ENCODE measurements at regions not wholly inside any gene's neighbourhood (a gene's known extent, or its start where the extent isn't known, plus 50 kb on each side); places are given as distances from the start of the nearest gene placed in this dataset.
"Not testable (repeated sequence)": the region's sequence is repeated elsewhere in the genome, so short reads cannot be mapped to it uniquely, and the experiment has no call there.

DNA sequence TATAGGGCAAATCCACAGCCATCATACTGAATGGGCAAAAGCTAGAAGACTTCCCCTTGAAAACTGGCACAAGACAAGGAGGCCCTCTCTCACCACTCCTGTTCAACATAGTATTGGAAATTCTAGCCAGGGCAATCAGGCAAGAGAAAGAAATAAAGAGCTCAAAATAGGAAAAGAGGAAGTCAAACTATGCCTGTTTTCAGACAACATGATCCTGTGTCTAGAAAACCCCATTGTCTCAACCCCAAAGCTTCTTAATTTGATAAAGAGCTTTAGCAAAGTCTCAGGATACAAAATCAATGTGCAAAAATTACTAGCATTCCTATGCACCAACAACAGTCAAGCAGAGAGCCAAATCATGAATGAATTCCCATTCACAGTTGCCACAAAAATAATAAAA, 160.3 kb downstream of the CXXC4 start:
- intact Hi-C loops (cut with DNase I), result no loop called here
- no peaks in the 10 kb centered on the region for H3K36me3 ChIP-seq (replicated peaks in 1 of 2)
- H3K4me1 ChIP-seq (replicated peaks in 1 of 2), result no peaks in the 10 kb centered on the region
- DNase-seq, result no peak
- no peak overlapping the region for H3K27ac ChIP-seq
- no peaks in the 10 kb centered on the region for H3K9me3 ChIP-seq (replicated peaks in 1 of 3)
- TF ChIP-seq, protein P1, sequence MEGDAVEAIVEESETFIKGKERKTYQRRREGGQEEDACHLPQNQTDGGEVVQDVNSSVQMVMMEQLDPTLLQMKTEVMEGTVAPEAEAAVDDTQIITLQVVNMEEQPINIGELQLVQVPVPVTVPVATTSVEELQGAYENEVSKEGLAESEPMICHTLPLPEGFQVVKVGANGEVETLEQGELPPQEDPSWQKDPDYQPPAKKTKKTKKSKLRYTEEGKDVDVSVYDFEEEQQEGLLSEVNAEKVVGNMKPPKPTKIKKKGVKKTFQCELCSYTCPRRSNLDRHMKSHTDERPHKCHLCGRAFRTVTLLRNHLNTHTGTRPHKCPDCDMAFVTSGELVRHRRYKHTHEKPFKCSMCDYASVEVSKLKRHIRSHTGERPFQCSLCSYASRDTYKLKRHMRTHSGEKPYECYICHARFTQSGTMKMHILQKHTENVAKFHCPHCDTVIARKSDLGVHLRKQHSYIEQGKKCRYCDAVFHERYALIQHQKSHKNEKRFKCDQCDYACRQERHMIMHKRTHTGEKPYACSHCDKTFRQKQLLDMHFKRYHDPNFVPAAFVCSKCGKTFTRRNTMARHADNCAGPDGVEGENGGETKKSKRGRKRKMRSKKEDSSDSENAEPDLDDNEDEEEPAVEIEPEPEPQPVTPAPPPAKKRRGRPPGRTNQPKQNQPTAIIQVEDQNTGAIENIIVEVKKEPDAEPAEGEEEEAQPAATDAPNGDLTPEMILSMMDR (IDR thresholded peaks at IDR 0.05), result no peak
- TF ChIP-seq POLR2A (IDR thresholded peaks at IDR 0.05), result no peak
- no peak overlapping the region for H3K4me3 ChIP-seq
- no peaks in the 10 kb centered on the region for H3K27me3 ChIP-seq

DNA sequence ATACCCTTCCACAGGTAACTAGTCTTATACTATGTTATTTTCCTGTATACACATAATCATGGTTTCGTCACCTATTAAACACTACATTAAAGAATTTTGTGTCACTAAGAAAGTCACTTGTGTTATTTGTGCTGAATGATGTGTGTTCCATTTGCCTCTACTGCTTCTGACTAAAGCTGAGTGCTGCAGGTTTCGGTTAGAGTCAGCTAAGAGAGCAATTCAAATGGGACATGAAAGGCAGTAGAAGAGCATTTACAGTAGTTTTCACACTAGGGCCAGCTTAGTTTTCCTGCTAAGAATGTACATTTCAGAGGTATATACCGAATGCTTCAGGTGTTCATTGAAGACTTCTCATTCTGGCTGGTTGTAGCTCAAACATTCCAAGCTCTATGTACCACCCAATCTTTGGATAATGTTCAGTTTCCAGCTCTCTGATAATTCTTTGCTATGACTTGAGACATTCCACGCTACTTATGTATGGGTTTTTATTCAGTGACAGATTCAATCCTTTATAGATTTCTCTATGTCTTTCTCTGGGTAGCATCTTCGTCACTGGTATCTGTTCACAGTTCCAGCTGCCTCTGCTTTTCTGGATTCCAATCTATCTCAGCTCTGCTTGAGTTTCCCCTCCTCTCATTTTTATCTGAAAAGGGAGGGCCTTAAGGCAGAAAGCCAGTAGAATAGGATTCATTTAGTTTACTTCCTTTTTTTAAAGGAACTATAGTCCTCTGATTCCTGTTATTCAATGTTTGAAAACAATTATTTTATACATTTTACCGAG, 164.4 kb downstream of the CXXC4 start:
- 56 to 60% (median 57%) methylated on average over 6 of the region's 6 CpGs for WGBS, 4 donors
- H3K36me3 ChIP-seq (replicated peaks in 1 of 2), result no peaks in the 10 kb centered on the region
- DNase-seq, result no peak
- H3K4me1 ChIP-seq (replicated peaks in 1 of 2), result no peaks in the 10 kb centered on the region
- no peak overlapping the region for H3K27ac ChIP-seq
- TF ChIP-seq, protein P1 (IDR thresholded peaks at IDR 0.05), result no peak
- no peak for TF ChIP-seq POLR2A (IDR thresholded peaks at IDR 0.05)
- H3K9me3 ChIP-seq (replicated peaks in 1 of 3), result no peaks in the 10 kb centered on the region
- no peak overlapping the region for H3K4me3 ChIP-seq
- H3K27me3 ChIP-seq, result no peaks in the 10 kb centered on the region
- intact Hi-C loops (cut with DNase I), result no loop called here

DNA sequence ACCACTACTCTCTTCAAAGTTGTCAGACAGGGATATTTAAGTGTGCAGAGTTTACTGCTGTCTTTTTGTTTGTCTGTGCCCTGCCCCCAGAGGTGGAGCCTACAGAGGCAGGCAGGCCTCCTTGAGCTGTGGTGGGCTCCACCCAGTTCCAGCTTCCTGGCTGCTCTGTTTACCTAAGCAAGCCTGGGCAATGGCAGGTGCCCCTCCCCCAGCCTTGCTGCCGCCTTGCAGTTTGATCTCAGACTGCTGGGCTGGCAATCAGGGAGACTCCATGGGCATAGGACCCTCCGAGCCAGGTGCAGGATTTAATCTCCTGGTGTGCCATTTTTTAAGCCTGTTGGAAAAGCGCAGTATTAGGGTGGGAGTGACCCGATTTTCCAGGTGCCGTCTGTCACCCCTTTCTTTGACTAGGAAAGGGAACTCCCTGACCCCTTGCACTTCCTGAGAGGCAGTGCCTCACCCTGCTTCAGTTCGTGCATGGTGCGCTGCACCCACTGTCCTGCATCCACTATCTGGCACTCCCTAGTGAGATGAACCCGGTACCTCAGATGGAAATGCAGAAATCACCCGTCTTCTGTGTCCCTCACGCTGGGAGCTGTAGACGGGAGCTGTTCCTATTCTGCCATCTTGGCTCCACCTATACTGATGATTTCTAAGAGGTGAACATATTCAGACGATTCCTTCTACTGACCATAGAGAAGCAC, 167.6 kb downstream of the CXXC4 start:
- intact Hi-C loops (cut with DNase I); H3K9me3 ChIP-seq (replicated peaks in 1 of 3); H3K4me3 ChIP-seq; H3K4me1 ChIP-seq (replicated peaks in 1 of 2); H3K27me3 ChIP-seq; H3K27ac ChIP-seq; DNase-seq; H3K36me3 ChIP-seq (replicated peaks in 1 of 2): not testable (repeated sequence)
- 75 to 86% (median 80%) methylated on average over 11 to 12 of the region's 12 CpGs for WGBS, 4 donors

DNA sequence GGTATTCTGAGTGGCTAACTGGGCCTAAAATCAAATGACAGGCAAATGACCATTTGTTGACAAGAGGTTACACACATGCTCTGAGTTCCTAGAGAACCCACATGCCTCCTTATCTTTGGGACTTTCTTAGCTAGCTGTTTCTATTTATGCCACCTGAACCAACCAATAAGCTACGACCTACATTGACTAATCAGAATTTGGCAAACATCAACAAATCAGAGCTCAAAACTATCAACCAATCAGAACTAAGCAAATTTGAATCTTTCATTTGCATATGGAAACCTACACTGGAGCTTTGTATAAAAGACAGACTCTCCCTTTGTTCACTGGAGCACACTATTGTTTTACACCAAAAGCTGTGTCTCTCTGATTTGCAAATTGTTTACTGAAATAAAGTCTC, 192.0 kb downstream of the CXXC4 start:
- TF ChIP-seq POLR2A (IDR thresholded peaks at IDR 0.05), result no peak
- TF ChIP-seq, protein P1 (IDR thresholded peaks at IDR 0.05), result no peak
- Histone ChIP-seq H3K4me1 (replicated peaks in 1 of 2) (no peaks in the 10 kb centered on the region), H3K4me3 (no peak overlapping the region), H3K36me3 (replicated peaks in 1 of 2) (no peaks in the 10 kb centered on the region), H3K27ac (no peak overlapping the region), H3K27me3 (no peaks in the 10 kb centered on the region), H3K9me3 (replicated peaks in 1 of 3) (peaks cover 0 to 4% (median 0%) of the 10 kb centered on the region in 3 donors)
- no peak for DNase-seq
- WGBS, 4 donors, result 74 to 93% (median 86%) methylated on average over 1 of the region's 1 CpG
- intact Hi-C loops (cut with DNase I), result no loop called here
